ENCODE measurements at regions not wholly inside any gene's neighbourhood (a gene's known extent, or its start where the extent isn't known, plus 50 kb on each side); places are given as distances from the start of the nearest gene placed in this dataset.
"Not testable (repeated sequence)": the region's sequence is repeated elsewhere in the genome, so short reads cannot be mapped to it uniquely, and the experiment has no call there.

DNA sequence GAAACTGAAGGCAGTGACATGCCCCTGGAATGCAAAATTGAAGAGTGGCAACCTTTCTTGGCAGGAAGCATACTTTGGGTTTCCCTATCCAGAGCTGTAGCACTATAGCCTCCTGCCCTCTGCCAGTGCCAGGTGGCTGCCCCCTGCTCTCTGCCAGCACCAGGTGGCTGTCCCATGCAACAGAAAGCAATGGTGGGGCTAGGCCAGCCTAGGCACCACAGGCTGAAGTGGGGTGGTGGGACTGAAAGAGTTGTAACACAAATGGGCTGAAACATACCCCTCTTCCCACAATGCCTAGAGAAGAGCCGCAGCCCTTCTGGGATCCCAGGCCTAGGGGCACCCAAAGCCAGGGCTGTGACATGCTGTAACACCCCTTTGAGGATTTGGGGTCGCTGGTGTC, 1739.3 kb upstream of the LRRTM1 start:
- Histone ChIP-seq H3K4me3 (ENCODE audit: low read length) (no peak overlapping the region), H3K36me3 (ENCODE audit: control insufficient read depth, insufficient read depth, low read length) (no peaks in the 10 kb centered on the region), H3K9me3 (ENCODE audit: control insufficient read depth, insufficient read depth, low read length) (no peaks in the 10 kb centered on the region), H3K27ac (ENCODE audit: low read length) (no peak overlapping the region), H3K4me1 (ENCODE audit: control insufficient read depth, insufficient read depth, low read length) (no peaks in the 10 kb centered on the region), H3K27me3 (ENCODE audit: control insufficient read depth, insufficient read depth, low read length) (no peaks in the 10 kb centered on the region)
- no CpG with 5 or more reads among the region's 2 CpGs for WGBS (ENCODE audit: insufficient coverage, insufficient read length)
- DNase-seq (ENCODE audit: low read depth, low spot score), result no peak

DNA sequence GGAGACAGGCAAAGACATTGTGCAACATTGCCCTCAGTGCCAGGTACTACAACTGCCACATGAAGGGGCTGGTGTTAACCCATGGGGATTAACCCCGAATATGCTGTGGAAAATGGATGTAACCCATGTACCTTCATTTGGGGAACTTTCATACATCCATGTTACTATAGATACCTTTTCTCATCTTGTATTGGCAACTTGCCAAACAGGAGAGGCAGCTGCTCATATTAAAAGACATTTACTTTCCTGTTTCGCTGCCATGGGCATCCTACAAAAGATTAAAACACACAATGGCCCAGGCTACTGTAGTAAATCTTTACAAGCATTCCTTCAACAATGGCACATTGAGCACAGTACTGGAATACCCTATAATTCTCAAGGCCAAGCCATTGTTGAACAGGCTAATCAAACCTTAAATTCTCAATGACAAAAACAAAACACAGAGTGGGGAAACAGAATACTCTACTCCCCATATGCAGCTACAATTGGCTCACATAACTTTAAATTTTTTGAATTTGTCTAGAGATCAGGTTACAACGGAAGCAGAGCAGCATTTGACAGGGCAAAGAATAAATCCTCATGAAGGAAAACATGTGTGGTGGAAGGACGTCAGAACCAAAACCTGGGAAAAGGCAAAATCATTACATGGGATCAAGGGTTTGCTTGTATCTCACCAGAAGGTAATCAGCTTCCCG, 1723.5 kb upstream of the LRRTM1 start:
- Histone ChIP-seq H3K27me3 (ENCODE audit: control insufficient read depth, insufficient read depth, low read length) (no peaks in the 10 kb centered on the region), H3K36me3 (ENCODE audit: control insufficient read depth, insufficient read depth, low read length) (no peaks in the 10 kb centered on the region), H3K27ac (ENCODE audit: low read length) (no peak overlapping the region), H3K4me3 (ENCODE audit: low read length) (no peak overlapping the region), H3K9me3 (ENCODE audit: control insufficient read depth, insufficient read depth, low read length) (no peaks in the 10 kb centered on the region), H3K4me1 (ENCODE audit: control insufficient read depth, insufficient read depth, low read length) (no peaks in the 10 kb centered on the region)
- no peak for DNase-seq (ENCODE audit: low read depth, low spot score)
- no CpG with 5 or more reads among the region's 5 CpGs for WGBS (ENCODE audit: insufficient coverage, insufficient read length)

DNA sequence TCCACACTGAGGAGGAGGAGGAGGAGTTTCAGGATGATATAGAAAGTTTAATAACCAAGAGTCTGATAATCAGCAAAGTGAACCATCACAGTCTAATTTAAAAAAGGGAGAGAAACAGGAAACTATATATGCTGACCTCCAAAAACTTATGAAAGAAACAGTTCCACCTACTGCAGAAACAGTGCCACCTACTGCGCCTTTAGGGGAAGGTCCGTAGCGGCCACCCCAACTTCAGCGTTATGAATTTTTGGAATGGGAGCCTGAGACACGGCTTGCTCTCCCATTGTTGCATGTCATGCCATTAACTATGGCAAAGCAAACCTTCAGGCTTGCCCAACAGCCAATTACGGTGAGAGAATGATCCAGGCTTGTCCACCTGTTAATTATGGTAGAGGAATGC, 1719.2 kb upstream of the LRRTM1 start:
- no peaks in the 10 kb centered on the region for H3K27me3 ChIP-seq (ENCODE audit: control insufficient read depth, insufficient read depth, low read length)
- no peaks in the 10 kb centered on the region for H3K36me3 ChIP-seq (ENCODE audit: control insufficient read depth, insufficient read depth, low read length)
- H3K27ac ChIP-seq (ENCODE audit: low read length), result no peak overlapping the region
- DNase-seq (ENCODE audit: low read depth, low spot score), result no peak
- no peaks in the 10 kb centered on the region for H3K9me3 ChIP-seq (ENCODE audit: control insufficient read depth, insufficient read depth, low read length)
- no peaks in the 10 kb centered on the region for H3K4me1 ChIP-seq (ENCODE audit: control insufficient read depth, insufficient read depth, low read length)
- WGBS (ENCODE audit: insufficient coverage, insufficient read length), result no CpG with 5 or more reads among the region's 6 CpGs
- no peak overlapping the region for H3K4me3 ChIP-seq (ENCODE audit: low read length)

DNA sequence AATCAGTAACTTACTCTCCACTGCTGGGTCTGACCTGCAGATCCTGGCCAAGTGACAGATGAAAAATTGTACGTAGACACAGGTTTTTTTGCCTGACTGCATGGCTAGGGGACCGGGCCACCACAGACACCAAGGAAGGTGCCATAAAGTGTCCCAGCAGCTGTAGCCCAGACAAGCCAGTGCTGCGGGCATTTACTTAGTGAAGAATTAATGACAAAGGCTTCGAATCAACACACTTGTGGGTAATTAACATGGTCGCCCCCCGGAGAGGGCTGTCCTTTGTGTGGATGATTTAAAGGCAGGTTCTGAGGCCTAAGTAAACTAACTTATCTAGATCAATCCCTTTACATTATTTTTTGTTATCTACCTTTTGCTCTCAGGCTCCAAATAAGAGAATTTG, 1709.1 kb upstream of the LRRTM1 start:
- WGBS (ENCODE audit: insufficient coverage, insufficient read length), result no CpG with 5 or more reads among the region's 6 CpGs
- peaks cover 2% of the 10 kb centered on the region; the same call in 1 of the 2 replicates for H3K4me1 ChIP-seq (ENCODE audit: control insufficient read depth, insufficient read depth, low read length)

DNA sequence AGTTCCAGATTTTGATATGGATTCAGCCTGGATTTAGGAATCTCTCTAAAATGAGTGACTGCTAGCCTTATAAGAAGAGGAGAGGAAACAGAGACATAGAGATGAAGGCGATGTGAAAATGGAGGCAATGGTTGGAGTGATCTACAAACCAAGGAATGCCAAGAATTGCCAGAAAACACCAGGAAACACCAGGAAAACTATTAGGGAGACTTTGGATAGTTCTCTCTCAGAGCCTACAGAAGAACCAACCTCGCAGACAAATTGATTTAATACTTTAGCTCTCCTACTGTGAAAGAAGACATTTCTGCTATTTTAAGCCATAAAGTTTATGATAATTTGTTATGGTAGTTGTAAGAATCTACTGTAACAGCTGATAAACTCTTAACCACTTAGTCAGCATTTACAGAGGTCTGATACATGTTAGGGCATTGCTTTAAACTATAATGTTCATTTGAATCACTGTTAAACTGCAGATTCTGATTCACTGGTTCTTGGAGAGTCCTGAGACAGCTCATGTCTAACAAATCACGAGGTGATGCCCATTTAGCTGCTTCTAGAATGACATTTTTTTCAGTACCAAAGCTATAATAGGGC, 1702.6 kb upstream of the LRRTM1 start:
- no peak for DNase-seq (ENCODE audit: low read depth, low spot score)

More for the DNA sequence above, 1709.1 kb upstream of the LRRTM1 start:
- H3K27me3 ChIP-seq (ENCODE audit: control insufficient read depth, insufficient read depth, low read length), result no peaks in the 10 kb centered on the region
- DNase-seq (ENCODE audit: low read depth, low spot score), result peak; percentile 47
- H3K27ac ChIP-seq (ENCODE audit: low read length), result no peak overlapping the region
- H3K4me3 ChIP-seq (ENCODE audit: low read length), result no peak overlapping the region
- H3K36me3 ChIP-seq (ENCODE audit: control insufficient read depth, insufficient read depth, low read length), result no peaks in the 10 kb centered on the region
- no peaks in the 10 kb centered on the region for H3K9me3 ChIP-seq (ENCODE audit: control insufficient read depth, insufficient read depth, low read length)

DNA sequence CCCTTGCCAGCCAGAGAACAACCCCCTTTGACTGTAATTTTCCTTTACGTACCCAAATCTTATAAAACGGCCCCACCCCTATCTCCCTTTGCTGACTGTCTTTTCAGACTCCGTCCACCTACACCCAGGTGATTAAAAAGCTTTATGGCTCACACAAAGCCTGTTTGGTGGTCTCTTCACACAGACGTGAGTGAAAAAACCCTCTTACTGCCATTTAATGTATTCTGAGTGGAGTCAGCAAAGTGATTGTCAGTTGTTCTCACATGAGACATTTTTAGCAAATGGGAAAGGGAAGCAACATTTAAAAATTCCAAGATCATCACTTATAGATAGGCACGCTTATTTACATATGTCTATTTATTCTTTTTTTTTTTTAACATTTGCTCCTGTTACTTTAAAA, 1701.3 kb upstream of the LRRTM1 start:
- H3K36me3 ChIP-seq (ENCODE audit: control insufficient read depth, insufficient read depth, low read length); H3K9me3 ChIP-seq (ENCODE audit: control insufficient read depth, insufficient read depth, low read length); H3K27me3 ChIP-seq (ENCODE audit: control insufficient read depth, insufficient read depth, low read length); DNase-seq (ENCODE audit: low read depth, low spot score); H3K4me3 ChIP-seq (ENCODE audit: low read length); H3K4me1 ChIP-seq (ENCODE audit: control insufficient read depth, insufficient read depth, low read length); H3K27ac ChIP-seq (ENCODE audit: low read length): not testable (repeated sequence)
- no CpG with 5 or more reads among the region's 5 CpGs for WGBS (ENCODE audit: insufficient coverage, insufficient read length)

More for the DNA sequence above, 1702.6 kb upstream of the LRRTM1 start:
- no peaks in the 10 kb centered on the region for H3K27me3 ChIP-seq (ENCODE audit: control insufficient read depth, insufficient read depth, low read length)
- H3K36me3 ChIP-seq (ENCODE audit: control insufficient read depth, insufficient read depth, low read length), result no peaks in the 10 kb centered on the region
- no peak overlapping the region for H3K27ac ChIP-seq (ENCODE audit: low read length)
- H3K4me1 ChIP-seq (ENCODE audit: control insufficient read depth, insufficient read depth, low read length), result no peaks in the 10 kb centered on the region; the same call in 1 of the 2 replicates
- no peak overlapping the region for H3K4me3 ChIP-seq (ENCODE audit: low read length)
- H3K9me3 ChIP-seq (ENCODE audit: control insufficient read depth, insufficient read depth, low read length), result no peaks in the 10 kb centered on the region
- no CpG with 5 or more reads among the region's 3 CpGs for WGBS (ENCODE audit: insufficient coverage, insufficient read length)

DNA sequence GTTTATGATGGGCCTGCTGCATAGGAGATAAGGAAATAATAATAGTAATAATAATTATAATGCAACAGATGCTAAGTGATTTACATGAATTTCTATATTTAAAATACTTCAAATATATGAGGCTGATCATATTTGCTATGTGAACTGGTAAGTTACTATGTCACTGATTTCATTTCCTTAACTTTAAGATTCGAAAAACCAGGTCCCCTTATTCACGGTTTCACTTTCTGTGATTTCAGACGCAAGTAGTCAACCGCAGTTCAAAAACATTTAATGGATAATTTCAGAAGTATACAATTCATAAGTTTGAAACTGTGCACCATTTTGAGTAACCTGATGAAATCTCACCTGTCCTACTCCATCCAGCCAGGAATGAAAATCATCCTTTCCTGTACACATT, 1697.1 kb upstream of the LRRTM1 start:
- Histone ChIP-seq H3K27me3 (ENCODE audit: control insufficient read depth, insufficient read depth, low read length) (no peaks in the 10 kb centered on the region), H3K4me1 (ENCODE audit: control insufficient read depth, insufficient read depth, low read length) (peaks cover 2% of the 10 kb centered on the region; the same call in 1 of the 2 replicates)

DNA sequence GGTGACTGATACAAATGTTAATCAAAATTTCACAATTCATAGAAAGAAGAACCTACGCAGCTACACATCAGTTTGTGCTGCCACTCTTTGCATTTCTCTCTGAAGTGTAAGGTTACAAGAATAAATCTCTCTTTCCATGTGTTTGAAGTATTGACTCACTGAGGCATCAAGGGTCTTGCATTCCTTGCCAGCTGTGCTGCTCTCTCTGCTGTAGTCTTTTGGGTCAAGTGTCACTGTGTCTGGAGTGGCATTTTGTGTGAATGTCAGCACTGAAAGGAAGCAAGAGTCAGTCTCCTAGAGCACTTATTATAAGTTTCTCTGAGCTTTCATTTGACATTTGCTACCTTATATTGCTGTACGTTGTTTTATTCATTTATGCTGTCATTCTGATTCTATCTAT, 1696.1 kb upstream of the LRRTM1 start:
- Histone ChIP-seq H3K27ac (ENCODE audit: low read length) (no peak overlapping the region), H3K4me1 (ENCODE audit: control insufficient read depth, insufficient read depth, low read length) (peaks cover 2% of the 10 kb centered on the region; the same call in 1 of the 2 replicates), H3K27me3 (ENCODE audit: control insufficient read depth, insufficient read depth, low read length) (no peaks in the 10 kb centered on the region), H3K9me3 (ENCODE audit: control insufficient read depth, insufficient read depth, low read length) (no peaks in the 10 kb centered on the region), H3K4me3 (ENCODE audit: low read length) (no peak overlapping the region), H3K36me3 (ENCODE audit: control insufficient read depth, insufficient read depth, low read length) (no peaks in the 10 kb centered on the region)
- no peak for DNase-seq (ENCODE audit: low read depth, low spot score)
- no CpG with 5 or more reads among the region's 2 CpGs for WGBS (ENCODE audit: insufficient coverage, insufficient read length)

More for the DNA sequence above, 1697.1 kb upstream of the LRRTM1 start:
- no peak for DNase-seq (ENCODE audit: low read depth, low spot score)
- Histone ChIP-seq H3K4me3 (ENCODE audit: low read length) (no peak overlapping the region), H3K36me3 (ENCODE audit: control insufficient read depth, insufficient read depth, low read length) (no peaks in the 10 kb centered on the region), H3K27ac (ENCODE audit: low read length) (no peak overlapping the region), H3K9me3 (ENCODE audit: control insufficient read depth, insufficient read depth, low read length) (no peaks in the 10 kb centered on the region)
- WGBS (ENCODE audit: insufficient coverage, insufficient read length), result no CpG with 5 or more reads among the region's 4 CpGs

DNA sequence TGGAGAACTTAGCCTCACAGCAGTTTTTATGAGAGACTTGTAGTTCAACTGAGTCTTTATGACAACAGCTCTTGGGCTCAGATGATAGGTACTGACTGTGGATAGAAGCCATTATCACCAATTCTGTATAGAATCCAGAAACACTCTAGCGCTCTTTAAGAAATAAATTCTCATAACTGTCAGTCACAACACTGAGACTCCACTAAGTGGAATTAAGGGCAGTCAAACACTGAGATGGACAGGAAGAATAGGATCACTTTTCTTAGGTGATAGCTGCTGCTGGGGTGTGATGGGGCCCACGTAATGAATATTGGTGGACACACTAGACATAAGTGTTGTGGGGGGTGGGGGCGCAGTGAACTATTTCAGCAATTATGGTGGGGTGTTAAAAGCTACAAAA, 1691.8 kb upstream of the LRRTM1 start:
- 0 out of 2 replicates have a peak, but pooled peaks cover 2% of the 10 kb centered on the region for H3K4me1 ChIP-seq (ENCODE audit: control insufficient read depth, insufficient read depth, low read length)

DNA sequence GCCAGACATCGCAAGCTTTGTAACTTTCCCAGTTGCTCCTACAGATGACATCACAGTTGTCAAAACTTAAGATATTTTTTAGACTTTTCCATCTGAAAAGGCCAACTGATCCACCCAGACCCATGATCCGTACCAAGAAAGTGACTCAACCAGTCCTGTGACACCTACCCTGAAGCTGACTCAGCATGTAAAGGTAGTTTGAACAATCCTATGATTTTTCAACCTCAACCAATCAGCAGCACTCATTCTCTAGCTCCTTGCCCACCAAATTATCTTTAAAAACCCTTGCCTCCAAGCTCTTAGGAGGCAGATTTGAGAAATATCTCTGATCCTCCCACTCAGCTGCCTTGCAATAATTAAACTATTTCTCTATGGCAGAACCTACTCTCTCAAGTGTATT, 1686.7 kb upstream of the LRRTM1 start:
- H3K27me3 ChIP-seq (ENCODE audit: control insufficient read depth, insufficient read depth, low read length), result no peaks in the 10 kb centered on the region
- no peak for DNase-seq (ENCODE audit: low read depth, low spot score)
- H3K4me1 ChIP-seq (ENCODE audit: control insufficient read depth, insufficient read depth, low read length), result no peaks in the 10 kb centered on the region
- no peak overlapping the region for H3K4me3 ChIP-seq (ENCODE audit: low read length)
- H3K9me3 ChIP-seq (ENCODE audit: control insufficient read depth, insufficient read depth, low read length), result no peaks in the 10 kb centered on the region
- no peak overlapping the region for H3K27ac ChIP-seq (ENCODE audit: low read length)
- no CpG with 5 or more reads among the region's 2 CpGs for WGBS (ENCODE audit: insufficient coverage, insufficient read length)
- no peaks in the 10 kb centered on the region for H3K36me3 ChIP-seq (ENCODE audit: control insufficient read depth, insufficient read depth, low read length)

More for the DNA sequence above, 1691.8 kb upstream of the LRRTM1 start:
- no CpG with 5 or more reads among the region's 3 CpGs for WGBS (ENCODE audit: insufficient coverage, insufficient read length)
- DNase-seq (ENCODE audit: low read depth, low spot score), result no peak
- H3K4me3 ChIP-seq (ENCODE audit: low read length), result no peak overlapping the region
- no peak overlapping the region for H3K27ac ChIP-seq (ENCODE audit: low read length)
- no peaks in the 10 kb centered on the region for H3K9me3 ChIP-seq (ENCODE audit: control insufficient read depth, insufficient read depth, low read length)
- H3K27me3 ChIP-seq (ENCODE audit: control insufficient read depth, insufficient read depth, low read length), result no peaks in the 10 kb centered on the region
- H3K36me3 ChIP-seq (ENCODE audit: control insufficient read depth, insufficient read depth, low read length), result no peaks in the 10 kb centered on the region

DNA sequence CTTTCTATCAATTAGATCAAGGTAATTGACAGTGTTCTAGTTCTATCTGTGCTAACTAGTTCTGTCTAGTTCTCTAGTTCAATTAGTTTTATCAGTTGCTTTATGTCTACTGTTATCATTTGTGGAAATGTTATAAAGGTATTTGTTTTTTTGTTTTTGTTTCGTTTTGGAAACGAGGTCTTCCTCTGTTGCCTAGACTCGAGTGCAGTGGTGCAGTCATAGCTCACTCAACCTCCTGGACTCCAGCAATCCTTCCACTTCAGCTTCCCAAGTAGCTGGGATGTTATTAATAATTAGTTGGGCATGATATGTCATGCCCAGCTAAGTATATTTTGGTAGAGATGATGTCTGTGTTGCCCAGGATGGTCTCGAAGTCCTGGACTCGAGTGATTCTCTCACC, 1682.8 kb upstream of the LRRTM1 start:
- H3K9me3 ChIP-seq (ENCODE audit: control insufficient read depth, insufficient read depth, low read length), result no peaks in the 10 kb centered on the region
- H3K36me3 ChIP-seq (ENCODE audit: control insufficient read depth, insufficient read depth, low read length), result no peaks in the 10 kb centered on the region
- WGBS (ENCODE audit: insufficient coverage, insufficient read length), result 100% methylated on average over 2 of the region's 5 CpGs
- no peaks in the 10 kb centered on the region for H3K27me3 ChIP-seq (ENCODE audit: control insufficient read depth, insufficient read depth, low read length)
- H3K4me1 ChIP-seq (ENCODE audit: control insufficient read depth, insufficient read depth, low read length), result no peaks in the 10 kb centered on the region; the same call in 1 of the 2 replicates
- H3K4me3 ChIP-seq (ENCODE audit: low read length), result no peak overlapping the region
- no peak for DNase-seq (ENCODE audit: low read depth, low spot score)
- H3K27ac ChIP-seq (ENCODE audit: low read length), result no peak overlapping the region

Data from iPS DF 6.9 (cell line).